ENCODE measurements at regions not wholly inside any gene's neighbourhood (a gene's known extent, or its start where the extent isn't known, plus 50 kb on each side); places are given as distances from the start of the nearest gene placed in this dataset.

- no peaks in the 10 kb centered on the region for H3K4me1 ChIP-seq (ENCODE audit: low read length)
- TF ChIP-seq EZH2 (optimal IDR thresholded peaks at IDR 0.05; ENCODE audit: low read depth, low read length) (no peak), CTCF (IDR thresholded peaks at IDR 0.05; ENCODE audit: low read length) (no peak), EZH2phosphoT487 (IDR thresholded peaks at IDR 0.05; ENCODE audit: low read length) (no peak)
- H2AFZ ChIP-seq (ENCODE audit: low read length) = no peak overlapping the region
- H3F3A ChIP-seq (ENCODE audit: insufficient read depth, low read length) = no peaks in the 10 kb centered on the region
- H3K9ac ChIP-seq (ENCODE audit: low read length) = no peak overlapping the region
- no peak overlapping the region for H3K27ac ChIP-seq (ENCODE audit: low read length)
- DNase-seq = no peak
- no peaks in the 10 kb centered on the region for H3K9me3 ChIP-seq (replicated peaks; ENCODE audit: insufficient read depth, low read length)
- no peaks in the 10 kb centered on the region for H4K20me1 ChIP-seq (ENCODE audit: insufficient read depth, low read length)
- no peak overlapping the region for H3K4me3 ChIP-seq (ENCODE audit: low read length)
- H3K4me2 ChIP-seq (ENCODE audit: low read depth, low read length) = no peak overlapping the region
- H3K79me2 ChIP-seq (ENCODE audit: low read length) = no peaks in the 10 kb centered on the region
- no peaks in the 10 kb centered on the region for H3K9me2 ChIP-seq (replicated peaks; ENCODE audit: insufficient read depth, low read length)
- no peaks in the 10 kb centered on the region for H3K27me3 ChIP-seq (replicated peaks; ENCODE audit: insufficient read depth, low read length)
- no peaks in the 10 kb centered on the region for H3K36me3 ChIP-seq (replicated peaks; ENCODE audit: insufficient read depth, low read length)
These were observed 208.8 kb downstream of the TFAP2B start for GRCh38 chr6:51027283-51028065.

GRCh38 chr6:51028276-51028675, 209.6 kb downstream of the TFAP2B start:
- DNase-seq = no peak
- Histone ChIP-seq H3K4me3 (ENCODE audit: low read length) (no peak overlapping the region), H3K9ac (ENCODE audit: low read length) (no peak overlapping the region), H3K4me2 (ENCODE audit: low read depth, low read length) (no peak overlapping the region), H3K4me1 (ENCODE audit: low read length) (no peaks in the 10 kb centered on the region), H2AFZ (ENCODE audit: low read length) (no peak overlapping the region), H3K27me3 (replicated peaks; ENCODE audit: insufficient read depth, low read length) (no peaks in the 10 kb centered on the region), H3K79me2 (ENCODE audit: low read length) (no peaks in the 10 kb centered on the region), H3K36me3 (replicated peaks; ENCODE audit: insufficient read depth, low read length) (no peaks in the 10 kb centered on the region), H3K9me3 (replicated peaks; ENCODE audit: insufficient read depth, low read length) (no peaks in the 10 kb centered on the region), H3K27ac (ENCODE audit: low read length) (no peak overlapping the region), H3K9me2 (replicated peaks; ENCODE audit: insufficient read depth, low read length) (no peaks in the 10 kb centered on the region), H3F3A (ENCODE audit: insufficient read depth, low read length) (no peaks in the 10 kb centered on the region), H4K20me1 (ENCODE audit: insufficient read depth, low read length) (no peaks in the 10 kb centered on the region)
- TF ChIP-seq EZH2 (optimal IDR thresholded peaks at IDR 0.05; ENCODE audit: low read depth, low read length) (no peak), EZH2phosphoT487 (IDR thresholded peaks at IDR 0.05; ENCODE audit: low read length) (no peak), CTCF (IDR thresholded peaks at IDR 0.05; ENCODE audit: low read length) (no peak)

- Histone ChIP-seq H4K20me1 (ENCODE audit: insufficient read depth, low read length) (no peaks in the 10 kb centered on the region), H3K4me2 (ENCODE audit: low read depth, low read length) (no peak overlapping the region), H3K27ac (ENCODE audit: low read length) (no peak overlapping the region), H3K27me3 (replicated peaks; ENCODE audit: insufficient read depth, low read length) (no peaks in the 10 kb centered on the region), H3K36me3 (replicated peaks; ENCODE audit: insufficient read depth, low read length) (no peaks in the 10 kb centered on the region), H3K4me3 (ENCODE audit: low read length) (no peak overlapping the region), H3K9me3 (replicated peaks; ENCODE audit: insufficient read depth, low read length) (no peaks in the 10 kb centered on the region), H3F3A (ENCODE audit: insufficient read depth, low read length) (no peaks in the 10 kb centered on the region), H3K9me2 (replicated peaks; ENCODE audit: insufficient read depth, low read length) (no peaks in the 10 kb centered on the region), H2AFZ (ENCODE audit: low read length) (no peak overlapping the region), H3K4me1 (ENCODE audit: low read length) (no peaks in the 10 kb centered on the region), H3K79me2 (ENCODE audit: low read length) (no peaks in the 10 kb centered on the region), H3K9ac (ENCODE audit: low read length) (no peak overlapping the region)
- TF ChIP-seq EZH2 (optimal IDR thresholded peaks at IDR 0.05; ENCODE audit: low read depth, low read length) (no peak), CTCF (IDR thresholded peaks at IDR 0.05; ENCODE audit: low read length) (no peak), EZH2phosphoT487 (IDR thresholded peaks at IDR 0.05; ENCODE audit: low read length) (no peak)
- DNase-seq = no peak
These were observed 210.9 kb downstream of the TFAP2B start for GRCh38 chr6:51029561-51029960.
